ENCODE measurements at regions not wholly inside any gene's neighbourhood (a gene's known extent, or its start where the extent isn't known, plus 50 kb on each side); places are given as distances from the start of the nearest gene placed in this dataset.
"Not testable (repeated sequence)": the region's sequence is repeated elsewhere in the genome, so short reads cannot be mapped to it uniquely, and the experiment has no call there.

GRCh38 chr10:121244818-121245217, 353.4 kb downstream of the FGFR2 start:
- DNase-seq: peak; percentile 27

- no peak for DNase-seq
Measured at GRCh38 chr10:121245754-121246153, 352.5 kb downstream of the FGFR2 start.

GRCh38 chr10:121248266-121248665, 350.0 kb downstream of the FGFR2 start:
- no peak for DNase-seq

DNA sequence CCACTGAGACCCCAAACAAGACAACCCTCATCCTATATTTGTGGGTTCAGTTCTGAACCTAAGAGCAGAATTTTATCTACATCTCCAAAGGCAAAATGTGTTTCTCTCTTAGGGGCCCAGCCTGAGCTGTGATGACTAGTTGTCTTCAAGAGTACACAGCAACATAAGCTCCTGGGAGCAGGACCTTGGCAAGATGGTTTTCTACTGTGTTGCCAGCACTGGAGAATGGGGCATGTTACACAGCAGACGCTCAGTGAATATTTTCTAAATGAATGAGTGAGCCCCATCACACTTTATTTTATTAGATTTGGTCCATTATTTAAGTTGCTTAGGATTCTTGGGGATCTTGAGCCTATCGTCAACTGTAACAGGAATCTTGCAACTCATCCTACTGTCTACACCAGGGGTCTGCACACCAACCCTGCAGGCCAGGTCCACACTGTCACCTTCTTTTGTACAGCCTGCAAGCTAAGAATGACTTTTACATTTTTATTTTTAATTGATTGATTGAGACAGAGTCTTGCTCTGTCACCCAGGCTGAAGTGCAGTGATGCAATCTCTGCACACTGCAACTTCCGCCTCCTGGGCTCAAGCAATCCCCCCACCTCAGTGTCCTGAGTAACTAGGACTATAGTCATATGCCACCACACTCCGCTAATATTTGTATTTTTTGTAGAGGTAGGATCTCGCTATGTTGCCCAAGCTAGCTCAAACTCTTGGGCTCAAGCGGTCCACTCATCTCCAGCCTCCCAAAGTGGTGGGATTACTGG, 347.1 kb downstream of the FGFR2 start:
- DNase-seq: no peak

DNA sequence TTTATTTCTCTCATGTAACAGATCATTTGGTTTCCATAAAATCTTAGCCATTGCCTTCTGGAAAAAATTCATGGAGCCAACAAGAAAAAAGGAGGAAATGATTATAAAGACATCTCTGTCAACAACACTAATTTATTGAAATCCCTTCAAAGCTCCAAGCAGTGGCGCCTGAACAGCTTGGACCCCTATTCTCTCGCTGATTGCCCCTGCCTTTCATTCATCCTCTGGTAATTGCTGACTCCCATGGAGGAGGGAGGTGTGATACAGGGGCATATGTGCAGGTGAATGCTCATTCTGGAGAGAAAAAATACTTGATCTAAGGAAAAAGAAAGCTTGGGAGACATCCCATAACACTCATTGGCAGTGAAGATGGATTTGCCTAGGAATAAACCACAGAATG, 345.5 kb downstream of the FGFR2 start:
- DNase-seq: no peak

- DNase-seq: peak; percentile 3
Measured at GRCh38 chr10:121260377-121260776, 337.9 kb downstream of the FGFR2 start.

GRCh38 chr10:121261665-121262064, 336.6 kb downstream of the FGFR2 start:
- DNase-seq: no peak

- DNase-seq: no peak
Measured at GRCh38 chr10:121262774-121263430, 335.3 kb downstream of the FGFR2 start.

DNA sequence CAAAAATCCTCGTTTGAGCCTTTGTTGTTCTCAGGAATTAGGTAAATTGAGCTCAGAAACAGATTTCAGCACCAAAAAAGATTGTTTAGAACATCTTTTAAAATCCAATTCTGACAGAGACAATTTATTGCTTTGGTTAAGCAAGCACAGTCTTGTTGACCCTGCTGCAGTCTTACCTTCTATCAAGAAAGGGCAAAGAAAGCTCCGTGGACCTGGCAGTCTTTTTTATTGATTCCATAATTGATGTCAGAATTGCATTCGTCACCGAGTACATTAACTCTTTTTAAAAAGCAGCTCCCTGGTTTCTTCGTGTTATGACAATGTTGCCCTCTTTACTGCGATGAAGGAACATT, 334.8 kb downstream of the FGFR2 start:
- DNase-seq: no peak

DNA sequence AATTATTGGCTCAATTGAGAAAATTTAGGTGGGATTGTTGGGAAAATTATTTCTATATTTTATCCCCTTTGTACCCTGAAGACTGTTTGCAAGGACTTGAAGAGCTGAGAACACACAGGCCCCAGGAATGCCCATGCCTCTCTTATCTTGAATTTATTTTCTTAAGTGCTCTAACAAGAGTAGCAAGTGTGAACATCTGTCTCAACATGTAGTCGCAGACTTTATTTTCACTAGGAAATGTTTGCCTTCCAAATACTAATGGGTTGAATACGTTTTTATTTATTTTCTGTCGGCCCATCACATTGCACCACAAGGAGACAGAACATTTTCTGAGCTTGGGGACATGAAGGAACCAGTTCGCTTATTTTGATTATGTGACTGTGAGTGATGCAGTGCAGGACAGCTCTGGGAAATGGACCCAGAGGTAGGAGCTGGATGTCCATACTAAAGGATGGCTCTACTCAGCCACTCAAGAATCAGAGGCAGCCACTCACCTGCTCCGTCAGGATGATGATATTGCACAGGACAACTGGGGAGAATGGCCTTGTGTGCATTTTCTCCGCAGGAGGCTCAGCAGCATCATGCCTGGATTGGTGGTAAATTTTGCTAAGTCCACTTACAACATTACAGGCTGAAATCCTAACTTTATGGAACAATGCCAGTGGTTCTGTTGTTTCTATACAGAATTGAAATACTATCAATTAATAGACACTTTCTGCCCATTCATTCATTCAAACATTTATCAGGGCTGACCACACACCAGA, 332.7 kb downstream of the FGFR2 start:
- DNase-seq: no peak

DNA sequence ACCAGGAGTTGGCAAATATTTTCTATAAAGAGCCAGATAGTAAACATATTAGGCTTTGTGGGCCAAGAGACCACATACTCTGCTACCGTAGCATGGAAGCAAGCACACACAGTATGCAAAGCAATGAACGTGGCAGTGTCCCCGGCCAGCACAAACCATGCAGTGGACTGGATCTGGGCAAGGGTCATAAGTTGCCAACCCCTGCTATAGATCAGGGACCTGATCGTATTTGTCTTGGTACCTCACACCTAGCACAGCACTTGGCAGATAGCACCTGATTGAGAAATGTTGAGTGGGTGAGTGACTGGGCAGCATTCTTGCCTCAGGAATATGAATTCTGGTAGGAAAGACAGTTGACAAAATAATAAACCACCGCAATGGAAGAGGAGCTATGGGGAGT, 331.9 kb downstream of the FGFR2 start:
- no peak for DNase-seq

DNA sequence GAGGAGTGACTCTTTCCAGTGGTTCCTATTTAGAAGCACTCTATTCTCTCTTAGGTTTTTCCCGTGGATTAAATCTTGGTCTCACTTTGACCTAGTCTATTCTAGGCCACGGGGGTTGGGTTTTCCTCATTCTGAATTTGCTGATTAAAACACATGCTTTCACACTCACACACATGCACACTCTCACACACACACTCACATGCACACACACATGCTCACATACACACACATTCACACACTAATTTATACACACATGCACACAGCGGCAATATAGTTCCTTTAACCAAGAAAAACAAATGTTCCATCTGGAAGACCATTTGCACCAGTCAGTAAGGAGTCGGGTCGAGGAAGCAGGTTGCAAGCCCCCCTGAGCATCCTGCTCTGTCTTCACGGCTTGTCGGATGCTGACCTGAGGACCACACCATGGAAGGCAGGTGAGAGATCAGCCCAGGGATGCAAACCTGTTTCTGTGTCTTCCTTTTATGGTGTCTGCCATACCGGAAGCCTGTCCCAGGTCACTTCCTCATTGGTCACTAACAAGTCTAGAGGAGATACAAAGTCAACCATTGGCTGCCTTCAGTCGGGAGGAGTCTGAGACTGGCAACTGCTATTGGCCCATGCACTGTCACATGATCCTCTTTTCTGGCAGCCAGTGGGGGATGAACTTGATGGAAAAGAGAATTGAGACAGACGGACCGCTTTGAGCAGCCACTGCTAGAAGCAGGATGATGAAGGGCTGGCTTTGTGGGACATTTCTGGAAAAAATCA, 330.8 kb downstream of the FGFR2 start:
- no peak for DNase-seq

DNA sequence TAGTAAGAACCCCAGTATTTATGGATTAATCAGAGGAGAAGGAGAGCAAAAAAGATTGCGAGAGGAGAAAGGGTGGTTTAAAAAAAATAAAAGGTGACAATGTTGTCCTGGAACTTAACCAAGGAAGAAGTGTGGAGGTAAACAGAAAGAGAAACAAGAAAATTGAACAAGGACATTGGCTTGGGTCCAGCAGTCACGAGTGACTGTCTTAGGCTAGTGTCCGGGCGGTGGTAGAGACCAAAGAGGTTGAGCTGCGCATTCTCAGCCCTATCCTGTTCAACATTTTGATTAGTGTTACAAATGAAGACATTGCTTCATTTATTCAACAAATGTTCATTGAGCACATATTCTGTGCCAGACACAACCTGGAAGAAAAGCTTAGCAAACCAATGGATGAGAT, 329.9 kb downstream of the FGFR2 start:
- no peak for DNase-seq

GRCh38 chr10:121268863-121269432, 329.3 kb downstream of the FGFR2 start:
- DNase-seq: no peak

DNA sequence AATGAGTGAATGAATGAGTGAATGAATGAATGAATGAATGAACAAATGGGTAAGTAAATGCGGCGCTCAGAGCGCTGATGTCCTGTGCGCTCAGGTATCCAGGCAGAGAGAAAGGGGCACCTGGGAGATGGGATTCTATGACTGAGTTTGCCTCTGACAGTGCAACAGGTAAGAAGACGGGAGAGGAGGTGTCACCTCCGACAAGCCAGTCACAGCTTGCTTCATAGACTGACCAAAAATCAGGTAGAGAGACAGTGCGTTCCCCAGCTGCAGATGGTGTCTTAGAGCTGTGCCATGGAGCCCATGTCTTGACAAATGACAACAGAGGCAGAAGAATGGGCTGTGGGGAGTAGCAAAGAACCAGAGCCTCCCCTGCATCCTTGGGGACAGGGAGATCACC, 327.3 kb downstream of the FGFR2 start:
- no peak for DNase-seq

DNA sequence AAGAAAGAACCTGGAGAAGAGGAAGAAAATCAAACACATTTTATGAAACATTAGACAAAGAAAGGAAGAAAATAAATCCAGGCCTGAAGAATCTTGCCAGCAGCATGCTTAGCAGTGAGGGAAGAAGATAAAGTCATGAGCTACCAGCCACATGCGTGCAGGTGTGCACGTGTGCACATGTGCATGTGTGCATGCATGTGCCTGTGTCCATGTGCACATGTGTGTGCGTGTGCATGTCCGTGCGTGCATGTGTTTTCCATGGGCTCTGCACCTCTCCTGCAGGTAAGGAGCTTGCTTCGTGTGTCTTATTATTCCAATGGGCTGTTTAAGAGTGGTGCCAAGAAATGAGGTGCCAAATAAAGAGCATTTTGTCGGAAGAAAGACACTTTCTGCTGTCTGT, 322.2 kb downstream of the FGFR2 start:
- DNase-seq: no peak

- DNase-seq: no peak
Measured at GRCh38 chr10:121276822-121277221, 321.4 kb downstream of the FGFR2 start.

DNA sequence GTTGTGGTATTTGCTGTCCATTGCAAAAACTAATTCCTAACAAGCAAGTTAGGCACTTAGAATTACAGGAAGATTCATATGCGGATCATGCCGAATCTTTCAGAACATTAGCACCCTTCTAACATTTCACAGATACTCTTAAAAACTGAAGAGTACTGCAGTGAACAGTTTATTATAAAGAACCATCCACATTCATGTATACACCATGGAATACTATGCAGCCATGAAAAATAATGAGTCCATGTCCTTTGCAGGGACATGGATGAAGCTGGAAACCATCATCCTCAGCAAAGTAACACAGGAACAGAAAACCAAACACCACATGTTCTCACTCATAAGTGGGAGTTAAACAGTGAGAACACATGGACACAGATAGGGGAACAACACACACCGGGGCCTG, 319.9 kb downstream of the FGFR2 start:
- not testable (repeated sequence) for DNase-seq

DNA sequence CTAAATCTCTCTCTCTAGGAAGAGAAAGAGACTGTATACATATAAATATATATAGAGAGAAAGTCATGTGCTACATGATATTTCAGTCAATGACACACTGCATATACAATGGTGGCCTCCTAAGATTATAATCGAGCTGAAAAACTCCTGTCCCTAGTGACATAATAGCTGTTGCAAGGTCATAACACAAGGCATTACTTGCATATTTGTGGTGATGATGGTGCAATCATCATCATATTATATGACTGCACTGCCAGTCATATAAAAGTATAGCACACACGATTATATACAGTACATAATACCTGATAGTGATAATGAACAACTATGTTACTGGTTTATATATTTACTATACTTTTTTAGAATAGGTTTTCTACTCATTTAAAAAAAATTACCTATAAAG, 316.7 kb downstream of the FGFR2 start:
- no peak for DNase-seq

GRCh38 chr10:121282264-121282663, 316.0 kb downstream of the FGFR2 start:
- no peak for DNase-seq

- DNase-seq: no peak
Measured at GRCh38 chr10:121282797-121283515, 315.3 kb downstream of the FGFR2 start.

GRCh38 chr10:121284936-121285335, 313.3 kb downstream of the FGFR2 start:
- DNase-seq: no peak

Data from activated CD4-positive, alpha-beta T cell treated with anti-CD3 and anti-CD28 coated beads, Interleukin-2, amount 50 U/mL, for 16 hours (primary cell).